Neural progenitor cell (in vitro differentiated cells): ENCODE measurements at regions not wholly inside any gene's neighbourhood (a gene's known extent, or its start where the extent isn't known, plus 50 kb on each side); places are given as distances from the start of the nearest gene placed in this dataset.

Experiments
- EZH2 ChIP-seq: fragments of 200-600 bp; sonication (generic); IDR thresholded peaks from 2 replicates; pipeline ENCODE4 v1.6.1; 2017; ENCODE audit warnings: antibody characterized with exemption, mild to moderate bottlenecking, moderate library complexity
- TF ChIP-seq, protein P1 (sequence below): fragments of 200-600 bp; sonication (generic); IDR thresholded peaks from 2 replicates; pipeline ENCODE4 v1.5.1; 2017; ENCODE audit warnings: antibody characterized with exemption, mild to moderate bottlenecking

GRCh38 chr18:78501251-78501650 is 478.4 kb upstream of the SALL3 start:
- TF ChIP-seq, protein P1, sequence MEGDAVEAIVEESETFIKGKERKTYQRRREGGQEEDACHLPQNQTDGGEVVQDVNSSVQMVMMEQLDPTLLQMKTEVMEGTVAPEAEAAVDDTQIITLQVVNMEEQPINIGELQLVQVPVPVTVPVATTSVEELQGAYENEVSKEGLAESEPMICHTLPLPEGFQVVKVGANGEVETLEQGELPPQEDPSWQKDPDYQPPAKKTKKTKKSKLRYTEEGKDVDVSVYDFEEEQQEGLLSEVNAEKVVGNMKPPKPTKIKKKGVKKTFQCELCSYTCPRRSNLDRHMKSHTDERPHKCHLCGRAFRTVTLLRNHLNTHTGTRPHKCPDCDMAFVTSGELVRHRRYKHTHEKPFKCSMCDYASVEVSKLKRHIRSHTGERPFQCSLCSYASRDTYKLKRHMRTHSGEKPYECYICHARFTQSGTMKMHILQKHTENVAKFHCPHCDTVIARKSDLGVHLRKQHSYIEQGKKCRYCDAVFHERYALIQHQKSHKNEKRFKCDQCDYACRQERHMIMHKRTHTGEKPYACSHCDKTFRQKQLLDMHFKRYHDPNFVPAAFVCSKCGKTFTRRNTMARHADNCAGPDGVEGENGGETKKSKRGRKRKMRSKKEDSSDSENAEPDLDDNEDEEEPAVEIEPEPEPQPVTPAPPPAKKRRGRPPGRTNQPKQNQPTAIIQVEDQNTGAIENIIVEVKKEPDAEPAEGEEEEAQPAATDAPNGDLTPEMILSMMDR: no peak
- no peak for TF ChIP-seq EZH2
